LNCAP (cell line): ENCODE measurements at regions not wholly inside any gene's neighbourhood (a gene's known extent, or its start where the extent isn't known, plus 50 kb on each side); places are given as distances from the start of the nearest gene placed in this dataset.

Source experiments
- TF ChIP-seq, protein P1 (sequence below): fragments of 450-650 bp; IDR thresholded peaks from 2 replicates; pipeline ENCODE4 v1.5.1; 2017; ENCODE audit warnings: mild to moderate bottlenecking

DNA sequence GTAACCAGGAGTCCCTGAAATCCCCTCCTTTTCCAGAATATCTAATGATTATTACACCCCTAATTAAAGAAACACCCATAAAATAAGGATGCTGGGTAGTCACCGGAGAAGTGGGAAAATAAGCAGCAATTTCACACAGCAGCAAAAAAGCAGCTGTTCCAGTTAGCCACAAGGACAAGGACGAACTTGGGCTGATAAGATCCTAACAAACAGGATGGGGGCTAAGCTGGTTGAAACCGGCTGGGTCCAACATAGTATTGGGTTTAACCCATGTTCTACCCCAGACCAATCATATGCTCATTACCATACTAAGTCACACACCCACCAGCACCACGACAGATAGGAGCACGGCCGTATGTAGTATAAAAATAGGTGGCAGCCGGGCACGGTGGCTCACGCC is 100.7 kb downstream of the RPL10L start:
- TF ChIP-seq, protein P1, sequence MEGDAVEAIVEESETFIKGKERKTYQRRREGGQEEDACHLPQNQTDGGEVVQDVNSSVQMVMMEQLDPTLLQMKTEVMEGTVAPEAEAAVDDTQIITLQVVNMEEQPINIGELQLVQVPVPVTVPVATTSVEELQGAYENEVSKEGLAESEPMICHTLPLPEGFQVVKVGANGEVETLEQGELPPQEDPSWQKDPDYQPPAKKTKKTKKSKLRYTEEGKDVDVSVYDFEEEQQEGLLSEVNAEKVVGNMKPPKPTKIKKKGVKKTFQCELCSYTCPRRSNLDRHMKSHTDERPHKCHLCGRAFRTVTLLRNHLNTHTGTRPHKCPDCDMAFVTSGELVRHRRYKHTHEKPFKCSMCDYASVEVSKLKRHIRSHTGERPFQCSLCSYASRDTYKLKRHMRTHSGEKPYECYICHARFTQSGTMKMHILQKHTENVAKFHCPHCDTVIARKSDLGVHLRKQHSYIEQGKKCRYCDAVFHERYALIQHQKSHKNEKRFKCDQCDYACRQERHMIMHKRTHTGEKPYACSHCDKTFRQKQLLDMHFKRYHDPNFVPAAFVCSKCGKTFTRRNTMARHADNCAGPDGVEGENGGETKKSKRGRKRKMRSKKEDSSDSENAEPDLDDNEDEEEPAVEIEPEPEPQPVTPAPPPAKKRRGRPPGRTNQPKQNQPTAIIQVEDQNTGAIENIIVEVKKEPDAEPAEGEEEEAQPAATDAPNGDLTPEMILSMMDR = no peak

DNA sequence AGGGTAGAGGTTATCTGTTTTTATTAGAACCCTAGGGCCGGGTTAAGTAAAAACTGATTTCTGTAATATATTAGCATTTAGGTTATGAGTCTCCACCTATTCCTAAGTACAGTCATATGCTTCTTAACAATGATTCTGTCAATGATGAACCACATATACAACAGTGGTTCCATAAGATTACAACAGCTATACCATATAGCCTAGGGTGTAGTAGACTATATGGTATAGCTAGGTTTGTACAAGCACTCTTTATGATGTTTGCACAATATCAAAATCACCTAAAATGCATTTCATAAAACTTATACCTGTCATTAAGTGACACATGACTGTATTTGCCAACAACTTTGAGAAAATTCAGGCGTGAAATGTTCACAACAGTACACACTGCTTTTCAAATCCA is 110.6 kb downstream of the RPL10L start:
- TF ChIP-seq, protein P1 = no peak

DNA sequence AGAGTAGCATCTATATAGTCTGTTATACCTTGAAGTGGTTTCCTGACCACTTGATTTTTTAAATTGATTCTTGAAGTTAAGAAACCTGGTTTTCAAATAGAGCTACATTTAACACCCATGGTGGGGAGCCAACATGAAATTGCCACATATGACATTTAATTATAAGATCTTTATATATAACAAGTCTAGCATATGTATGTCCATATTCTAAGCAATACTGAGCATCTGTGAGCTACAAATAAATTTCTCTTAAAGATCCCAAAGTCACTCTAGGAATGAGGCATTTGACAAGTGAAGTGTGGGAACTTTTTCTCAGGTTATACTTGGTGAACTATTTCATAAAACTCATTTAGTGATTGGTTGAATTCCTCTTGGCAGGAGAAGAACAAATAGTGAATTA is 132.5 kb downstream of the RPL10L start:
- TF ChIP-seq, protein P1 = no peak

DNA sequence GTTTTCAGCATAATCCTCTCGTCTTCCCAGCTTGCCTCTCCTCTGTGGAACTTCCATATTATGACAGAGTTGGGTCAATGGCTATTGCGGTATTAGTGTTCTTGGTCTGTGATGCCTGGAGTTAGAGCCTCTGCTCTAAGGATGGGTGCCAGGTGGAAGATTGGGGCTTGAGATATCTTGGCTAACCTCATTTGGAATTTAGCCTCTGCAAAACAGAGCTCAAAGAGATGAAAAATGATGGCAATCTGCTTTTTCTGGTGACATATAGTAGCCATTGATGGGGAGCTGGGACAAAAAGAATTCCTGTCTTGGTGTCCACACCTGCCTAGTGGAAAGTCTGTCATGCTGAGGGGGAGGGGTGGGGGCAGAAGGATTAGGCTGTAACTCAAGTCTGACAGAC is 152.1 kb downstream of the RPL10L start:
- TF ChIP-seq, protein P1 = no peak

GRCh38 chr14:46496409-46496808 is 155.2 kb downstream of the RPL10L start:
- TF ChIP-seq, protein P1 = no peak

GRCh38 chr14:46490238-46490685 is 161.3 kb downstream of the RPL10L start:
- TF ChIP-seq, protein P1 = no peak

DNA sequence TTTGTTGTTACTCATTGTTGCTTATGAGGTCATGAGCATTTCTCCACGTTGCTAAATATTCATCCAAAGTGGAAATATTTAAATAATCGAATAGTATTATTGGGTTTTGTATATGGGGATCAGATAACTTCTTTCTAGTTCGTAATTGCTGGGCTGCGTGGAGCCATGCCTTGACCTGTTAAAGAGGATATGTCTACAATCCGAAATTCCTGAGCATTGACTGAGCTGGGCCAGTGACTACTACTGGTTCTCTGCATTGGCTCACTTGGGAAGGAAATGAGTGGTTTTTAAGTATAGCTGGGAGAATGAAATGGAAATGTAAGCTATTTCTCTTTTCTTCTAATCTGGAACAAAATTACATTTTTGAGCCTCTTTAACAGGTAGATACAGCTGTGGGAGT is 163.2 kb downstream of the RPL10L start:
- TF ChIP-seq, protein P1 = no peak

DNA sequence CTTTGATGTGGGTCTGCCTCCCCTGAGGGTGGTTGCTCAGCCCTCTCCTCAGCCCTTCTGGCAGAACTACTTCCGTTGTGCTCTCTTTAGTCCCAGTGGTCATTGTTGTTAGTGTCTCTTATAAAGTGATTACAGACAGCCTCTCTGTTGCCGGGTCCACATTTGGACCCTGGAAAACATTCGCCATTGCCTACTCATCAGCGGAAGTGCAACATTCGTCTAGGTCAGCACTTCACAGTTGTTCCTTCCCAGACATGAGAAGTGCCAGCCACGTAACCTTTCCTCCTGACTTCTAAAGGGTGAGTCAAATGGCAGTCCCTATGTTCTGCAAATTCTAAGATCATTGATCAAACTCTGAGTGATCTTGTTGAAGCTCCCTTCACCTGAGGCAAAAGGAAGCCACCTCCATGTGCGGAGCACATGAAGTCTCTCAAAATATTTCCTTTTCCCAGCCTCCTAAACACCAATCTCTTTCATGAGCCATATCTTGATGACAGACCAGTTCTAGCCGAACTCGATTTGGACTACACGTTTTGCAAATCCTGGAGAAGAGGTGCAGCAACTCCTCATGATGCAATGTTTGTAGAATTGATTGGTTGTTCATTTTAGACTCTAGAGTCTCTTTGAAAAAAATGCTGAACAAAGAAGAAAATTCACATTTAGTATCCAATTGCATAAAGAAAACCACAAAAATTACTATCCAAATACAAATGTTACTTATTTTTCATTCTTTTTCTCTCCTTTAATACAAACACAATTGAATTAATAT is 163.8 kb downstream of the RPL10L start:
- TF ChIP-seq, protein P1 = no peak
